ENCODE measurements at regions not wholly inside any gene's neighbourhood (a gene's known extent, or its start where the extent isn't known, plus 50 kb on each side); places are given as distances from the start of the nearest gene placed in this dataset.
A peak's percentile ranks its signal among the peaks of the same experiment; 100 is the strongest.

DNA sequence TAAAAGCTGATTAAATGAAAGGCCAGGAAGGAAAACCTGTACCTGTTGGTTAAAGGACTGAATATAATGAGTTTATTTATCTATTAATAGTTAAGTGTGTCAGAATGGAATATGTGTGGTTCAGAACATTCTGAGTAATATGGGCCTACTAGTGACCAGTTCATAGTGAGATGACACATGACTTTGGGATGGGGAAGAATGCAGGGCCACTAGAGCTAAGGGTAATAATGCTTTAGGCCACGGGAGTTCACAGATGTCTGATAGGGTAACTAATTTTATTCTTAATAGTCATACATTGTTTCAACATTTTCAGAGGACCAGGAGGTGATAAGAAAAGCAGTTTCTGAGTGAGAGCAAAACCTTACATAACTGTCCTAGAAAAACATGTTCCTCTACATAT, 247.8 kb upstream of the OR4E1 start:
- Histone ChIP-seq H3K36me3 (ENCODE audit: insufficient read depth, low read length) (no peaks in the 10 kb centered on the region), H2AFZ (ENCODE audit: low read length) (no peak overlapping the region), H4K20me1 (ENCODE audit: insufficient read depth, low read length, poor library complexity, severe bottlenecking) (no peaks in the 10 kb centered on the region), H3K9me3 (ENCODE audit: insufficient read depth, low read depth, low read length) (peaks cover 6% of the 10 kb centered on the region; the same call in 1 of the 2 replicates), H3K79me2 (ENCODE audit: insufficient read depth, low read length) (no peaks in the 10 kb centered on the region), H3K4me2 (ENCODE audit: low read depth, low read length, poor library complexity, severe bottlenecking) (no peak overlapping the region), H3K4me3 (ENCODE audit: low read length, poor library complexity, severe bottlenecking) (no peak overlapping the region), H3K27me3 (ENCODE audit: insufficient read depth, low read length, poor library complexity, severe bottlenecking) (no peaks in the 10 kb centered on the region), H3K9me2 (replicated peaks; ENCODE audit: low read depth, low read length) (no peaks in the 10 kb centered on the region), H3K4me1 (ENCODE audit: insufficient read depth, low read length, poor library complexity, severe bottlenecking) (peaks cover 62% of the 10 kb centered on the region), H3F3A (ENCODE audit: low read depth) (peaks cover 18% of the 10 kb centered on the region), H3K9ac (ENCODE audit: low read depth, low read length, poor library complexity, severe bottlenecking) (no peak overlapping the region)
- no peak for TF ChIP-seq EZH2phosphoT487 (IDR thresholded peaks at IDR 0.05; ENCODE audit: borderline replicate concordance)
- TF ChIP-seq, protein P1, sequence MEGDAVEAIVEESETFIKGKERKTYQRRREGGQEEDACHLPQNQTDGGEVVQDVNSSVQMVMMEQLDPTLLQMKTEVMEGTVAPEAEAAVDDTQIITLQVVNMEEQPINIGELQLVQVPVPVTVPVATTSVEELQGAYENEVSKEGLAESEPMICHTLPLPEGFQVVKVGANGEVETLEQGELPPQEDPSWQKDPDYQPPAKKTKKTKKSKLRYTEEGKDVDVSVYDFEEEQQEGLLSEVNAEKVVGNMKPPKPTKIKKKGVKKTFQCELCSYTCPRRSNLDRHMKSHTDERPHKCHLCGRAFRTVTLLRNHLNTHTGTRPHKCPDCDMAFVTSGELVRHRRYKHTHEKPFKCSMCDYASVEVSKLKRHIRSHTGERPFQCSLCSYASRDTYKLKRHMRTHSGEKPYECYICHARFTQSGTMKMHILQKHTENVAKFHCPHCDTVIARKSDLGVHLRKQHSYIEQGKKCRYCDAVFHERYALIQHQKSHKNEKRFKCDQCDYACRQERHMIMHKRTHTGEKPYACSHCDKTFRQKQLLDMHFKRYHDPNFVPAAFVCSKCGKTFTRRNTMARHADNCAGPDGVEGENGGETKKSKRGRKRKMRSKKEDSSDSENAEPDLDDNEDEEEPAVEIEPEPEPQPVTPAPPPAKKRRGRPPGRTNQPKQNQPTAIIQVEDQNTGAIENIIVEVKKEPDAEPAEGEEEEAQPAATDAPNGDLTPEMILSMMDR (conservative IDR thresholded peaks at IDR 0.05; ENCODE audit: low read length): no peak

DNA sequence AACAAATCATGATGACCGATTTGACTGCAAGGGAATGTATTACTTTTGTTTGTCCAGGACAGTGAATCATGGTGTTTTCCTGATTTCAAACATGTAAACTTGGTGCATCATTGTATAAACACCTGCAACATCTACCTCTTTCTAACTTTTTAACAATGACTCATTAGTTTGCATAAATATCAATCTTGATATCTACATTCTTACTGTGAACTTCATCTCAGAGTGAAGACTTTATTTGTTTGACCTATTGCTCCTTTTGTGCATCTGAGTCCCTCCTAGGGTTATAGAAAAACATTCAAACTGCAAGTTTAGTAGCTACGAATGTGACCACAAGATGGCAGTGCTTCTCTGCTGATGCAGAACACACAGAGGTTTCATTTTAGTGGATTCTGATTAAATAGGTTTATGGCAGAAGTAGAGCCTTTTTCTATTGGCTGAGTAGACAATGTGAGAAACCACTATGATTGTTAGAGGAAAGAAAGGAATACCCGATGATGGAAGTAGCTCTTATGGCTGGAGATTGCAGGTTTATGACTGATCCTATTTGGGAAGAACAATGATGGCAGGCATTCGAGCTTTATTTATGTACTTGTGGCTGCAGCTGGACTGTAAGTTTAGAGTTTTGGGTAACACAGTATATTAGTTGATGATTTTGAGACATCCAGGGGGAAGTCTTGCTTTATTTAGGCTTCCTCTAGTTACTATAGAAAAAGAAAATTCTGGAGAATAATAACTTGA, 244.2 kb upstream of the OR4E1 start:
- Histone ChIP-seq H3K4me2 (ENCODE audit: low read depth, low read length, poor library complexity, severe bottlenecking) (peak overlapping the region; percentile 72), H2AFZ (ENCODE audit: low read length) (peak overlapping the region; percentile 80), H3K9me2 (replicated peaks; ENCODE audit: low read depth, low read length) (no peaks in the 10 kb centered on the region), H3F3A (ENCODE audit: low read depth) (no peaks in the 10 kb centered on the region), H3K9ac (ENCODE audit: low read depth, low read length, poor library complexity, severe bottlenecking) (peak overlapping the region; percentile 34), H3K4me1 (ENCODE audit: insufficient read depth, low read length, poor library complexity, severe bottlenecking) (peaks cover 61% of the 10 kb centered on the region), H3K79me2 (ENCODE audit: insufficient read depth, low read length) (no peaks in the 10 kb centered on the region), H4K20me1 (ENCODE audit: insufficient read depth, low read length, poor library complexity, severe bottlenecking) (no peaks in the 10 kb centered on the region), H3K4me3 (ENCODE audit: low read length, poor library complexity, severe bottlenecking) (peak overlapping the region; percentile 63), H3K36me3 (ENCODE audit: insufficient read depth, low read length) (no peaks in the 10 kb centered on the region), H3K9me3 (ENCODE audit: insufficient read depth, low read depth, low read length) (peaks cover 6% of the 10 kb centered on the region; the same call in 1 of the 2 replicates), H3K27me3 (ENCODE audit: insufficient read depth, low read length, poor library complexity, severe bottlenecking) (no peaks in the 10 kb centered on the region)
- TF ChIP-seq EZH2phosphoT487 (IDR thresholded peaks at IDR 0.05; ENCODE audit: borderline replicate concordance): no peak
- TF ChIP-seq, protein P1 (conservative IDR thresholded peaks at IDR 0.05; ENCODE audit: low read length): peak; percentile 96

DNA sequence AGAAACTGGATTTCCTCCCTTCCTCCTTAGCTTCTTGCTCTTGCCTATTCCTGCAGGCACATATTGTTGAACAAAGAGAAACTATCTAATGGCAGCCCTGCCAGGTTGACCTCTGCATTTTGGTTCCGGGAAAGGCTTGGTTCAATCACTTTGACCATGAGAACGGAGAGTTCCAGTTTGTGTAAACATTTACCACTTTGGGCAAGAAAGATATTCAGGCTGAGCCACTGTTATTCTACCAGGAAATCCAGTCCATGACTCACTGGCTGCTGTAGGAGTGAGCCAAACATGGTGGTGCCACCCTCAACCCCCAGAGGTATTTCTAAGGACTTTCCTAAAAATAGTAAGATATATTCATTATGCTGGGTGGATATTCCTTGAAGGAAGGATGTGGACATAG, 242.2 kb upstream of the OR4E1 start:
- H3K4me2 ChIP-seq (ENCODE audit: low read depth, low read length, poor library complexity, severe bottlenecking): peak overlapping the region; percentile 10
- peak overlapping the region; percentile 5 for H3K9ac ChIP-seq (ENCODE audit: low read depth, low read length, poor library complexity, severe bottlenecking)
- H3K4me3 ChIP-seq (ENCODE audit: low read length, poor library complexity, severe bottlenecking): no peak overlapping the region
- H3K79me2 ChIP-seq (ENCODE audit: insufficient read depth, low read length): no peaks in the 10 kb centered on the region
- H3K4me1 ChIP-seq (ENCODE audit: insufficient read depth, low read length, poor library complexity, severe bottlenecking): peaks cover 67% of the 10 kb centered on the region
- peaks cover under 1% of the 10 kb centered on the region; the same call in 1 of the 2 replicates for H3K9me3 ChIP-seq (ENCODE audit: insufficient read depth, low read depth, low read length)
- peak overlapping the region; percentile 90 for H2AFZ ChIP-seq (ENCODE audit: low read length)
- no peaks in the 10 kb centered on the region for H3K9me2 ChIP-seq (replicated peaks; ENCODE audit: low read depth, low read length)
- no peaks in the 10 kb centered on the region for H3K27me3 ChIP-seq (ENCODE audit: insufficient read depth, low read length, poor library complexity, severe bottlenecking)
- TF ChIP-seq, protein P1 (conservative IDR thresholded peaks at IDR 0.05; ENCODE audit: low read length): no peak
- no peak for TF ChIP-seq EZH2phosphoT487 (IDR thresholded peaks at IDR 0.05; ENCODE audit: borderline replicate concordance)
- H3K36me3 ChIP-seq (ENCODE audit: insufficient read depth, low read length): no peaks in the 10 kb centered on the region
- no peaks in the 10 kb centered on the region for H3F3A ChIP-seq (ENCODE audit: low read depth)
- no peaks in the 10 kb centered on the region for H4K20me1 ChIP-seq (ENCODE audit: insufficient read depth, low read length, poor library complexity, severe bottlenecking)

Data from Loucy (cell line).